DMS 273 treated with DMSO at 0.1 percent for 48 hours (cell line): ENCODE measurements at regions not wholly inside any gene's neighbourhood (a gene's known extent, or its start where the extent isn't known, plus 50 kb on each side); places are given as distances from the start of the nearest gene placed in this dataset.

Source experiments
- DNase-seq: peaks from one replicate; lab custom pipeline; 2025; lab: John Stamatoyannopoulos, UW

GRCh38 chr2:238688193-238689153 is 159.4 kb upstream of the TWIST2 start:
- DNase-seq = no peak

- DNase-seq = no peak
Observed at GRCh38 chr2:238689331-238689730, 158.6 kb upstream of the TWIST2 start.

- no peak for DNase-seq
Observed at GRCh38 chr2:238689871-238690389, 158.0 kb upstream of the TWIST2 start.

DNA sequence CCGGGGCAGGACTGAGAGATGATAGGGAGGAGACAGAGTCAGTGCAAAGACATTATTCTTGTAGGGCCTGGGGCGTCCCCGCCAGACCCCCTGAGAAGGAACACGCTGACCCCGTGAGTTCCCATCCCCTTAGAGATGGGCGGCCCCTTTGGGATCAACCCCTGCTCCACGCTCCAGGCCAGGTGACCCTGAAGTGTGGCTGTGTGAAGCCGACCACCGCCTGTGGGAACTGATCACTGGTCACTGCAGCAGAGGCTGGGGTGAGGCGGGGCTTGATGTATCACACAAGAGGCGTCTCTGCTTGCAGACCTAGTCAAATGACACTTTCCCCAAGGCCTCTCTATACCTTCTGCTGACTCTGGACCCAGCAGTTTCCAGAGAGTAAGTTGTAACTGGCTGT is 157.4 kb upstream of the TWIST2 start:
- no peak for DNase-seq

- no peak for DNase-seq
Observed at GRCh38 chr2:238691596-238692491, 156.0 kb upstream of the TWIST2 start.

DNA sequence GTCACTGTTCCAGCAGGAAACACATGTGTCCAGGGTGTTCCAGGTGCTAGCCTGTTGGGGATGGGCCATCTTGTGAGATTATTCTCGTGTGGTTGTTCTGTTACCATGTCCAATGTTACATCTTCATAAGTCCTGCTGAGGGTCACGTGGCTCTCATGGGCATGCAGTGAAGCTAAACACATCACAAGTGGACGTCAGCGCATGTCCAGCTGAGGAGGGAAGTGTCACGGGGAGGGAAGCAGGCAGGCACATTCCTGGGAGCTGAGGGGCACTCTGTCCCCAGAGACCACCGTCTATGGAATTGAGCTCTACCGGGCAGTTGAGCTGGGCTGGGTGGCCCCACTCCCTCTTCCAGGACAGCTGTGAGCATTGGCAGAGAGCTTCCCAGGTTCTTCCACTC is 155.3 kb upstream of the TWIST2 start:
- no peak for DNase-seq

DNA sequence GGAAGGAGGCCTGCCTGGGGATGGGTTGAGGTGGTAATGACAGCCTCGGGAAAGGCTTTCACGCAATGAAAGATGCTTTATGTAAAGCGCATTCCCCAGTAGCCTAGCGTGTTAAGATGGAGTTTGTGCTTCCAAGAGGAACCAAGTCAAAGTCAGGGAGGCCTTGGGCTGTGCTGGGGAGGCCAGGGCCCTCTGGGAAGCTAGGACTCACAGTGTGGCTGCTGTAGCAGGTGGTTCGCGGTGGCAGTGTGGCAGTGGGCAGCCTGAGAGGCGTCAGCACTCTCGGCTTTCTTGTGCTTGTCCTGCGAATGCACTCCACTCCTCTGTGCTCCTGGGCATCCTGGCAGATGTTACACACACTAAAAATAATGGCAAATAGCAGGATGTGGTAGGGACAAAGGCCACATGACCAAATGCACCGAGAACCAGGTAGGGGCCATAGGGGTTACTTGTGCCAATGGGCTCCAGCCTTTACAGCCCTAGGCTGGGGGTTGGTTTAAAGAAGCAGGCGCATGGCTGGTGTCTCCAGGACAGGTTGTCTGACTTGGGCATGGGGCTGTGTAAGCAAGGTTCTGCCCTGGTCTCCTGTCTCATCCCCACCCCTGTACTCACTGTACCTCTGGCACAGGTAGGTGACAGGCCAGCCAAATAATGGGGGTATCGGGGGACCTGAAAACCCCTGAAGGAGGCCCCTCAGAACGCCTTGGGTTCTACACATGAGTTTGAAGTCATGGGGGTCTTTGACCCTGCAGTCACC is 154.4 kb upstream of the TWIST2 start:
- no peak for DNase-seq

DNA sequence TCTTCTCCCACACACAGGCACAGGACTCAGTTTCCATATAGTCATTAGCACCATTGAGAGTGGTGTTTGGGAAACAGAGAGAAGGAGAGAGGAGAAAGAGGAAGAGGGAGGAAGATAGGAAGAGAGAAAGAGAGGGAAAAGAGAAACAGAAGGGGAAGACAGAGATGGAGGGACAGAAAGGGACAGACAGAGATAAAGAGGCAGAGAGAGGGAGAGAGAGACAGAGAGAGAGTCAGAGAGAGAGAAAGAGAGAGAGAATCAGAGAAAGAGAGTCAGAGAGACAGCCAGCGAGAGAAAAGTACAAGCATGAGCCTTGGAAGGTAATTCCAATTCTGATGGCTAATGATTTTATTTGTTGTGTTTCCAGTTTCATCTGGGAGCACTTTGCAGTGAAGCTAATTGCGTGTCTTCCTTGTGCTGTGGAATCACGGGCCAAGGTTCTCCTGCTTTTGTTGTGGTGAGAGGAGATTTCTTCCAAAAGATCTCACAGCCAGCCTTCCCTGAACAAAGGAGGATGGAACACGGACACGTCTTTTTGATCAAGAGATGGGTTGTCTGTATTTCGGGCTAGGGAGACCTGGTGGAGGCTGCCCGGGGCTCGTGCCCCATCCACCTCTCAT is 153.6 kb upstream of the TWIST2 start:
- DNase-seq = no peak

- no peak for DNase-seq
Observed at GRCh38 chr2:238694922-238695321, 153.0 kb upstream of the TWIST2 start.

DNA sequence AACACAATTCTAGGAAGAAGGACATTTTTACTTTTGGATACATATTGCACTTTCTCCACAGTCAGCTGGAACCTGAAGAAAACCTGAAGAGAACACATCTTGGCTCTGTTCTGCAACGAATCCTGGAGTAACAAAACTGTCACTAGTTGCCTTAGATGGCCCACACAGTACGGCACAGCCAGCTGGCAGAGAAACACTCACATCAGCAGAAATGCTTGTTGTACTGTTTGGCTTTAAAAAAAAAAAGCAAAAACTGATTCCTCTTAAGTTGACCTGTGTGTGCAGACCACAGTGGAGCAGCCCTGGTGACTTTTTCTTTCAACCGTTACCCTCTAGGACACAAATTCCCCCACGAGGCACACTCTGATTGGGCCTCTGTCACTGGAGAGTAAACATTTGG is 152.3 kb upstream of the TWIST2 start:
- no peak for DNase-seq

DNA sequence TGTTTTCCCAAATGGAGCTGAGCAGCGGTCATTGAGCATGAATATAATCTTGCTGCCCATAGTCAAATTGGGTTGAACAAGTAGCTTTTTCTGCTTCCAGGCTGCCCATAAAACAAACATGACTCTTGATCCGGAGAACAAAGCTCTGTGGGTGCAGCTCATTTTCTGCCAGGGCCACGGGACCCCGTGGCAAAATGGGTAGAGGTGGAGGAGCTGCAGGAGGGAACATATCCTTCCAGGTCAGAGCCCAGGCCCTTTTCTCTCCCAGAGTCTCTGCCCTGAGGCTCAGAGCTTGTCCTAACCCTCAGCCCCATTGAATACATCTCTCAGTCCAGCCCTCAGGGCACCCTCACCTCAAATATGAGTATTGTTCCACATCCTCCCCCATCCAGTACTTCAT is 151.6 kb upstream of the TWIST2 start:
- DNase-seq = no peak

DNA sequence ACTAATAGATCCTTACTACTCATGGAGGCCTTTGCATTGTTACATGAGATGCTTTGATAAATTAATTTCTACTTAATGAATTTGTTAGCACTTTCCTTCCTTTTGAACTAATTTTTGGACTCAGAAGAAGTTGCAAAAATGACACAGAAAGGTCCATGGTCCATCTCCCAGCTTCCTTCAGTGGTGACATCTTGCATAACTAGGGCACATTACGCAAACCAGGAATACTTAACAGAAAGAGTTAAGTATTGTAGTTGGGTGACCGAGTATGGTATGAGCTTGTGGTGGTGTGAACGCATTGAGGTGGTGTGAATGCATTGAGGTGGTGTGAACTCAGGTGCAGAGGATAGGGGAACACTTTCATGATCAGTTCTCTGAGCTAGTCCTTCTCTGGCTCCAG is 151.1 kb upstream of the TWIST2 start:
- no peak for DNase-seq

GRCh38 chr2:238697193-238698071 is 150.5 kb upstream of the TWIST2 start:
- DNase-seq = no peak

- no peak for DNase-seq
Observed at GRCh38 chr2:238698072-238698352, 149.9 kb upstream of the TWIST2 start.

GRCh38 chr2:238698451-238699306 is 149.2 kb upstream of the TWIST2 start:
- no peak for DNase-seq

DNA sequence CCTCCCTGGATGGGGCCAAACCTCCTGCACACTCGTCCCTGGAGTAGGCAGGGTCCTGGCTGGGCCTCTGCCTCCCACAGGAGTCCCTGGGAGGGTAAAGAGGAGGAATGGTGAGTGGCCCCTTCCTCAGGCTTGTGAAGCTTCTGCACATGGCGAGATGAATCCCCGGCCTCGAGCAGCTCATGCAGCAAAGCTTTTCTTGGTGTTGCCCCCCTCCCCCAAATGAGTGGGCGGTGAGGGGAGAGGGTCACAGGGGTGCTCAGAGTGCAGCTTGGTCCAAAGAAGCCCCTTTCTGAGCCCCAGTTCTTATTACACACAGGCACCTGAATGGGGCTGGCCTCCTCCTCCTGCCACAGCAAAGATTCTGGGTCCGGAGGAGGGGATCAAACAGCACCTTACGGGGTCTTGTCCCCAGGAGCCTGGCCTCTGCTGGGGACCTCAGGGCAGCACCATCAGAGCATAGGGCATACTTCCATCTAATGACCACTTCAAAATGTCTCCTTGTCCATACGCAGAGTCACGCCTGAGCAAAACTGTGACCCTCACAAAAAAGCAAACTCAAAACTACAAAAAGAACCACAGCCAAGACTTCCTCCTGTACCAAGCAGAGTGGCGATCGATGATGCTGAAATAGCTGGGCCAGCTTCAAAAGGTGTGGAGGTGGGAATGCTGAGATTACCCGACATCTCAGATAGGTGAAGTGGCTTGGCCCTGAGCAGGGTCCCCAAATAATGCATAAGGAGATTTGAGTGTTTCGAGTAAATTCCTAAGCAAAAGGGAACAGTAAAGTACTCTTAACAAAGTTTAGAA is 148.4 kb upstream of the TWIST2 start:
- DNase-seq = no peak

GRCh38 chr2:238700117-238700457 is 147.8 kb upstream of the TWIST2 start:
- no peak for DNase-seq

GRCh38 chr2:238700506-238701340 is 147.2 kb upstream of the TWIST2 start:
- DNase-seq = no peak
